Kidney (tissue), 13 donors: ENCODE measurements at regions not wholly inside any gene's neighbourhood (a gene's known extent, or its start where the extent isn't known, plus 50 kb on each side); places are given as distances from the start of the nearest gene placed in this dataset.

Source experiments
- DNase-seq, 5 donors: peaks; one replicate each; pipeline ENCODE4 v3.0.0-alpha.2; 2013 to 2020
- FAIRE-seq: peaks from 2 replicates; lab custom pipeline; 2012; peaks lifted over from hg19 to GRCh38; lab: Jason Lieb, UNC
- H3K27ac ChIP-seq, 2 donors: one replicate each; pipeline ENCODE4 v1.7.0; 2013; ENCODE audit warnings: low read depth in 2 of 2, low read length in 2 of 2, inconsistent platforms in 1 of 2
- H3K27me3 ChIP-seq: one replicate; pipeline ENCODE4 v1.7.1; 2013; ENCODE audit warnings: low read length, inconsistent platforms; ENCODE audit not compliant: control insufficient read depth, insufficient read depth
- H3K36me3 ChIP-seq, 3 donors: one replicate each; pipeline versions ENCODE4 v1.7.0 to v1.7.1; 2013; ENCODE audit warnings: low read length in 3 of 3, control low read depth in 1 of 3, inconsistent platforms in 1 of 3; ENCODE audit not compliant: insufficient read depth in 3 of 3, control insufficient read depth in 2 of 3
- H3K4me1 ChIP-seq, 3 donors: one replicate each; pipeline versions ENCODE4 v1.7.0 to v1.7.1; 2013; ENCODE audit warnings: low read length in 3 of 3, inconsistent platforms in 1 of 3, low read depth in 1 of 3; ENCODE audit not compliant: control insufficient read depth in 2 of 3, insufficient read depth in 2 of 3
- H3K4me3 ChIP-seq, 3 donors: one replicate each; pipeline versions ENCODE4 v1.7.0 to v1.8.1; 2013; ENCODE audit warnings: low read length in 3 of 3, control low read depth in 1 of 3, inconsistent platforms in 1 of 3
- H3K9ac ChIP-seq, 3 donors: one replicate each; pipeline versions ENCODE4 v1.7.0 to v1.7.1; 2013; ENCODE audit warnings: low read length in 3 of 3, control low read depth in 1 of 3, inconsistent platforms in 1 of 3
- H3K9me3 ChIP-seq, 3 donors: one replicate each; pipeline versions ENCODE4 v1.7.0 to v1.7.1; 2013; ENCODE audit warnings: low read length in 3 of 3, control low read depth in 1 of 3, inconsistent platforms in 1 of 3; ENCODE audit not compliant: control insufficient read depth in 2 of 3, insufficient read depth in 1 of 3
- CTCF ChIP-seq: IDR thresholded peaks from 3 replicates; pipeline ENCODE4 v1.5.1; 2012; ENCODE audit warnings: mild to moderate bottlenecking, moderate library complexity, borderline replicate concordance; ENCODE audit not compliant: insufficient read depth; ENCODE audit errors: extremely low read depth
- intact Hi-C: fragments of 100-400 bp; cut with DNase I; formaldehyde crosslinking; loops from one replicate; pipeline ENCODE4 v1.11.1; 2022
- donor health status: control.
- donor health status: control.
- donor health status: control.
- donor health status: control.
- donor health status: control.
- donor health status: DM: yes; HTN: yes; CAD: no.
- donor health status: Normal renal cell carcinoma (clear cell type).

- Histone ChIP-seq H3K9ac (no peak overlapping the region), H3K27me3 (no peaks in the 10 kb centered on the region), H3K36me3 (no peaks in the 10 kb centered on the region), H3K9me3 (no peaks in the 10 kb centered on the region), H3K27ac (no peak overlapping the region), H3K4me3 (no peak overlapping the region), H3K4me1 (no peaks in the 10 kb centered on the region)
- DNase-seq (peak in 2 of 5 donors; percentile 27 to 62), FAIRE-seq (no peak)
- intact Hi-C loops, result no loop called here
- TF ChIP-seq CTCF, result no peak
Measured at GRCh38 chr13:62593804-62594203, 1178.2 kb upstream of the PCDH20 start.

GRCh38 chr13:62583466-62583865 is 1167.8 kb upstream of the PCDH20 start:
- no peak for FAIRE-seq
- DNase-seq, result no peak
- no peaks in the 10 kb centered on the region for H3K36me3 ChIP-seq
- no peak overlapping the region for H3K9ac ChIP-seq
- H3K4me1 ChIP-seq, result no peaks in the 10 kb centered on the region
- H3K4me3 ChIP-seq, result no peak overlapping the region
- intact Hi-C loops, result no loop called here
- no peak overlapping the region for H3K27ac ChIP-seq
- no peaks in the 10 kb centered on the region for H3K27me3 ChIP-seq
- TF ChIP-seq CTCF, result no peak
- H3K9me3 ChIP-seq, result no peaks in the 10 kb centered on the region

- no peak overlapping the region for H3K27ac ChIP-seq
- FAIRE-seq (no peak), DNase-seq (no peak)
- H3K4me3 ChIP-seq, result no peak overlapping the region
- H3K27me3 ChIP-seq, result no peaks in the 10 kb centered on the region
- H3K9ac ChIP-seq, result no peak overlapping the region
- intact Hi-C loops, result no loop called here
- TF ChIP-seq CTCF, result no peak
- H3K9me3 ChIP-seq, result no peaks in the 10 kb centered on the region
- H3K4me1 ChIP-seq, result no peaks in the 10 kb centered on the region
- H3K36me3 ChIP-seq, result no peaks in the 10 kb centered on the region
Measured at GRCh38 chr13:62578402-62578801, 1162.8 kb upstream of the PCDH20 start.

- Histone ChIP-seq H3K27ac (no peak overlapping the region), H3K9ac (no peak overlapping the region), H3K36me3 (no peaks in the 10 kb centered on the region), H3K4me3 (no peak overlapping the region), H3K9me3 (no peaks in the 10 kb centered on the region), H3K27me3 (no peaks in the 10 kb centered on the region), H3K4me1 (no peaks in the 10 kb centered on the region)
- DNase-seq (no peak), FAIRE-seq (no peak)
- intact Hi-C loops, result no loop called here
- TF ChIP-seq CTCF, result no peak
Measured at GRCh38 chr13:62564770-62565169, 1149.1 kb upstream of the PCDH20 start.
